HCT116 (cell line): ENCODE measurements at regions not wholly inside any gene's neighbourhood (a gene's known extent, or its start where the extent isn't known, plus 50 kb on each side); places are given as distances from the start of the nearest gene placed in this dataset.

ENCODE experiments used
- ATAC-seq: fragments of 200-7000 bp; cut with Tn5 transposase; 2 replicates; pipeline ENCODE4 v1.9.1; 2020; ENCODE audit warnings: mild to moderate bottlenecking, moderate library complexity
- BruUV-seq: library from RNA; stranded (reverse); fragments of 400-500 nt; replicated peaks from 2 replicates; lab custom pipeline; 2021; lab: Mats Ljungman, UMichigan
- CTCF ChIA-PET: fragments of 300-600 bp; sonication (Branson Sonifier 250); formaldehyde crosslinking; loops from one replicate; lab custom pipeline; 2021; ENCODE audit warnings: antibody characterized with exemption; lab: Charles Lee
- POLR2A ChIA-PET: fragments of 300-600, 350-600 bp; sonication (Branson Sonifier 250); formaldehyde crosslinking; loops from one replicate; lab custom pipeline; 2021; ENCODE audit warnings: antibody characterized with exemption; lab: Charles Lee
- RAD21 ChIA-PET, 2 experiments: fragments of 300-600 bp; sonication (Branson Sonifier 250); formaldehyde crosslinking; loops; one replicate each; lab custom pipeline; 2023; ENCODE audit warnings: low total read pairs in 2 of 2; ENCODE audit not compliant: uncharacterized antibody in 2 of 2, unreplicated experiment in 2 of 2, low non-redundant PET in 1 of 2; lab: Charles Lee
- DNase-seq: peaks from one replicate; pipeline ENCODE4 v3.0.0-alpha.2; 2010; ENCODE audit warnings: low read depth, low spot score
- H2AFZ ChIP-seq: fragments of 200-600 bp; shearing (Covaris generic), sonication (generic); 2 replicates; pipeline ENCODE4 v1.6.1; 2017; ENCODE audit warnings: low read depth, mixed run types, mixed read lengths, antibody characterized with exemption, low read length; ENCODE audit not compliant: poor library complexity, severe bottlenecking
- H3K27ac ChIP-seq: 2 replicates; pipeline ENCODE4 v1.5.1; 2012; ENCODE audit warnings: low read depth, low read length
- H3K27me3 ChIP-seq: fragments of 200-600 bp; sonication (generic); 2 replicates; pipeline ENCODE4 v1.6.1; 2016; ENCODE audit warnings: mixed run types, low read length, mixed read lengths; ENCODE audit not compliant: insufficient read depth
- H3K36me3 ChIP-seq, 2 experiments: fragments of 200-500 bp in 1 of 2; fragments of 200-600 bp in 1 of 2; sonication (Bioruptor generic) in 1 of 2; sonication (generic) in 1 of 2; 2 replicates each; pipeline versions ENCODE4 v1.5.1 to v1.6.1; 2014 to 2016; ENCODE audit warnings: low read length in 2 of 2, inconsistent platforms in 1 of 2, mixed read lengths in 1 of 2, mixed run types in 1 of 2; ENCODE audit not compliant: insufficient read depth in 2 of 2, control insufficient read depth in 1 of 2
- H3K4me1 ChIP-seq, 2 experiments: fragments of 200-600 bp in 1 of 2; sonication (generic) in 1 of 2; 2 replicates each; pipeline versions ENCODE4 v1.5.1 to v1.6.1; 2012 to 2017; ENCODE audit warnings: low read length in 2 of 2, inconsistent platforms in 1 of 2, mild to moderate bottlenecking in 1 of 2, mixed read lengths in 1 of 2, mixed run types in 1 of 2, moderate library complexity in 1 of 2; ENCODE audit not compliant: insufficient read depth in 2 of 2, control insufficient read depth in 1 of 2
- H3K4me2 ChIP-seq: fragments of 200-600 bp; sonication (generic); 2 replicates; pipeline ENCODE4 v1.6.1; 2017; ENCODE audit warnings: mixed run types, low read length, mixed read lengths
- H3K4me3 ChIP-seq, 2 experiments: fragments of 200-600 bp in 1 of 2; sonication (generic) in 1 of 2; replicated peaks in 1 of 2; 2 replicates each; pipeline ENCODE4 v1.5.1; 2011 to 2016; ENCODE audit warnings: low read length in 2 of 2, control low read depth in 1 of 2, low read depth in 1 of 2, mild to moderate bottlenecking in 1 of 2, mixed read lengths in 1 of 2, mixed run types in 1 of 2
- H3K79me2 ChIP-seq: fragments of 200-600 bp; sonication (generic); 2 replicates; pipeline ENCODE4 v1.6.1; 2017; ENCODE audit warnings: mild to moderate bottlenecking, mixed run types, low read length, moderate library complexity, mixed read lengths; ENCODE audit not compliant: insufficient read depth
- H3K9ac ChIP-seq: fragments of 200-600 bp; sonication (generic); 2 replicates; pipeline ENCODE4 v1.6.1; 2016; ENCODE audit warnings: low read length, mixed read lengths
- H3K9me2 ChIP-seq: fragments of 200-600 bp; sonication (generic), shearing (Covaris generic); 2 replicates; pipeline ENCODE4 v1.6.1; 2017; ENCODE audit warnings: mixed run types, mild to moderate bottlenecking, moderate library complexity; ENCODE audit not compliant: insufficient read depth
- H3K9me3 ChIP-seq, 2 experiments: fragments of 200-500 bp in 1 of 2; fragments of 200-600 bp in 1 of 2; sonication (Bioruptor generic) in 1 of 2; sonication (generic) in 1 of 2; 2 replicates each; pipeline ENCODE4 v1.6.1; 2014 to 2017; ENCODE audit warnings: low read length in 2 of 2, mixed read lengths in 2 of 2, inconsistent platforms in 1 of 2, low read depth in 1 of 2, mild to moderate bottlenecking in 1 of 2, mixed run types in 1 of 2, moderate library complexity in 1 of 2; ENCODE audit not compliant: control insufficient read depth in 1 of 2, insufficient read depth in 1 of 2
- H4K20me1 ChIP-seq: fragments of 200-600 bp; sonication (generic), shearing (Covaris generic); 2 replicates; pipeline ENCODE4 v1.6.1; 2017; ENCODE audit warnings: mixed run types, mild to moderate bottlenecking, moderate library complexity; ENCODE audit not compliant: insufficient read depth
- EGR1 ChIP-seq: IDR thresholded peaks from 2 replicates; pipeline ENCODE4 v1.6.1; 2012; ENCODE audit warnings: low read depth
- FOSL1 ChIP-seq: IDR thresholded peaks from 2 replicates; pipeline ENCODE4 v1.6.1; 2012; ENCODE audit warnings: low read depth
- POLR2A ChIP-seq: IDR thresholded peaks from 2 replicates; pipeline ENCODE4 v1.7.0; 2011; ENCODE audit warnings: borderline replicate concordance; ENCODE audit not compliant: insufficient read depth, insufficient read length; ENCODE audit errors: extremely low read depth
- ZFX ChIP-seq: fragments of 450-650 bp; IDR thresholded peaks from 2 replicates; pipeline ENCODE4 v1.6.1; 2017
- ZNF274 ChIP-seq: fragments of 200-500 bp; sonication (Bioruptor generic); IDR thresholded peaks from 2 replicates; pipeline ENCODE4 v1.6.1; 2014; ENCODE audit warnings: mild to moderate bottlenecking, low read depth, low read length, inconsistent platforms
- intact Hi-C: fragments of 100-400 bp; cut with micrococcal nuclease; formaldehyde crosslinking; loops from 2 replicates; pipeline ENCODE4 v1.10.0; 2022
- TF ChIP-seq, protein P1 (sequence below): IDR thresholded peaks from 2 replicates; pipeline ENCODE4 v1.6.1; 2012
- TF ChIP-seq, protein P2 (sequence below): IDR thresholded peaks from 2 replicates; pipeline ENCODE4 v1.6.1; 2012; ENCODE audit warnings: low read depth
- TF ChIP-seq, protein P3 (sequence below): IDR thresholded peaks from 2 replicates; pipeline ENCODE4 v1.6.1; 2012

DNA sequence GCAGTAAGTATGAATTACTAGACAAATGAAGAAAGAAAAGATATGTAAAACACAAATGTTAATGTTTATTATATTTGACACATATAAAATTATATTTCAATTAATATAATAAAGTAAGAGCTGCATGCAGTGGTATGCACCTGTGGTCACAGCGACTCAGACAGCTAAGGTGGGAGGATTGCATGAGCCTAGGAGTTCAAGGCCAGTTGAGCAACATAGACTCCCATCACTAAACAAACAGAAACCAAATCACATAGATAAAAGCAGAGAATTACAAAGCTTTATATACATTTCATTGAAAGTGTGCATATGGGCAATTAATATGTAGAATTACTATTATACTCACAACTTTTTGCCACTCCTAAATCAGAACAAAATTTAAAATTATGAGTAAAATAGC, 70.0 kb upstream of the HTATIP2 start:
- H3K9me3 ChIP-seq, result no peaks in the 10 kb centered on the region
- H3K9me2 ChIP-seq, result no peaks in the 10 kb centered on the region
- CTCF ChIA-PET, result interaction anchor here (1.5 kb wide), 1 partner anchor 165 kb away, joined by 4 read pairs; no protein-coding TSS in a partner anchor
- DNase-seq, result no peak
- RAD21 ChIA-PET, result no interaction called here
- no peak overlapping the region for H3K4me3 ChIP-seq
- no peaks in the 10 kb centered on the region for H3K36me3 ChIP-seq
- no TSS peak for BruUV-seq
- no peak for ATAC-seq
- H3K27me3 ChIP-seq, result peaks cover 56% of the 10 kb centered on the region
- no peak overlapping the region for H3K4me2 ChIP-seq
- H3K4me1 ChIP-seq, result no peaks in the 10 kb centered on the region
- POLR2A ChIA-PET, result no interaction called here
- intact Hi-C loops, result no loop called here
- no peak overlapping the region for H3K27ac ChIP-seq
- no peak overlapping the region for H3K9ac ChIP-seq
- TF ChIP-seq POLR2A (no peak), EGR1 (no peak), ZNF274 (no peak), FOSL1 (no peak), ZFX (no peak)
- TF ChIP-seq, protein P1, sequence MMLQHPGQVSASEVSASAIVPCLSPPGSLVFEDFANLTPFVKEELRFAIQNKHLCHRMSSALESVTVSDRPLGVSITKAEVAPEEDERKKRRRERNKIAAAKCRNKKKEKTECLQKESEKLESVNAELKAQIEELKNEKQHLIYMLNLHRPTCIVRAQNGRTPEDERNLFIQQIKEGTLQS, result no peak
- TF ChIP-seq, protein P2, sequence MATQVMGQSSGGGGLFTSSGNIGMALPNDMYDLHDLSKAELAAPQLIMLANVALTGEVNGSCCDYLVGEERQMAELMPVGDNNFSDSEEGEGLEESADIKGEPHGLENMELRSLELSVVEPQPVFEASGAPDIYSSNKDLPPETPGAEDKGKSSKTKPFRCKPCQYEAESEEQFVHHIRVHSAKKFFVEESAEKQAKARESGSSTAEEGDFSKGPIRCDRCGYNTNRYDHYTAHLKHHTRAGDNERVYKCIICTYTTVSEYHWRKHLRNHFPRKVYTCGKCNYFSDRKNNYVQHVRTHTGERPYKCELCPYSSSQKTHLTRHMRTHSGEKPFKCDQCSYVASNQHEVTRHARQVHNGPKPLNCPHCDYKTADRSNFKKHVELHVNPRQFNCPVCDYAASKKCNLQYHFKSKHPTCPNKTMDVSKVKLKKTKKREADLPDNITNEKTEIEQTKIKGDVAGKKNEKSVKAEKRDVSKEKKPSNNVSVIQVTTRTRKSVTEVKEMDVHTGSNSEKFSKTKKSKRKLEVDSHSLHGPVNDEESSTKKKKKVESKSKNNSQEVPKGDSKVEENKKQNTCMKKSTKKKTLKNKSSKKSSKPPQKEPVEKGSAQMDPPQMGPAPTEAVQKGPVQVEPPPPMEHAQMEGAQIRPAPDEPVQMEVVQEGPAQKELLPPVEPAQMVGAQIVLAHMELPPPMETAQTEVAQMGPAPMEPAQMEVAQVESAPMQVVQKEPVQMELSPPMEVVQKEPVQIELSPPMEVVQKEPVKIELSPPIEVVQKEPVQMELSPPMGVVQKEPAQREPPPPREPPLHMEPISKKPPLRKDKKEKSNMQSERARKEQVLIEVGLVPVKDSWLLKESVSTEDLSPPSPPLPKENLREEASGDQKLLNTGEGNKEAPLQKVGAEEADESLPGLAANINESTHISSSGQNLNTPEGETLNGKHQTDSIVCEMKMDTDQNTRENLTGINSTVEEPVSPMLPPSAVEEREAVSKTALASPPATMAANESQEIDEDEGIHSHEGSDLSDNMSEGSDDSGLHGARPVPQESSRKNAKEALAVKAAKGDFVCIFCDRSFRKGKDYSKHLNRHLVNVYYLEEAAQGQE, result no peak
- TF ChIP-seq, protein P3, sequence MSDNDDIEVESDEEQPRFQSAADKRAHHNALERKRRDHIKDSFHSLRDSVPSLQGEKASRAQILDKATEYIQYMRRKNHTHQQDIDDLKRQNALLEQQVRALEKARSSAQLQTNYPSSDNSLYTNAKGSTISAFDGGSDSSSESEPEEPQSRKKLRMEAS, result no peak
- no peak overlapping the region for H2AFZ ChIP-seq
- no peaks in the 10 kb centered on the region for H4K20me1 ChIP-seq
- H3K79me2 ChIP-seq, result no peaks in the 10 kb centered on the region
